ENCODE measurements at regions not wholly inside any gene's neighbourhood (a gene's known extent, or its start where the extent isn't known, plus 50 kb on each side); places are given as distances from the start of the nearest gene placed in this dataset.
A peak's percentile ranks its signal among the peaks of the same experiment; 100 is the strongest.

- no peaks in the 10 kb centered on the region for H3K36me3 ChIP-seq (ENCODE audit: control insufficient read depth, insufficient read depth, low read length)
- no peaks in the 10 kb centered on the region for H3K27me3 ChIP-seq (ENCODE audit: control insufficient read depth, insufficient read depth, low read length)
- no peak for FAIRE-seq
- DNase-seq (ENCODE audit: low read depth) = no peak
- H3K4me3 ChIP-seq (ENCODE audit: low read depth, low read length) = no peak overlapping the region
- no peak for TF ChIP-seq CTCF (IDR thresholded peaks at IDR 0.05; ENCODE audit: insufficient read depth, low read length, severe bottlenecking)
These were observed 137.7 kb upstream of the APCDD1 start for GRCh38 chr18:10316778-10317177.

GRCh38 chr18:10317864-10318690 is 136.4 kb upstream of the APCDD1 start:
- TF ChIP-seq CTCF (IDR thresholded peaks at IDR 0.05; ENCODE audit: insufficient read depth, low read length, severe bottlenecking) = no peak
- Histone ChIP-seq H3K4me3 (ENCODE audit: low read depth, low read length) (no peak overlapping the region), H3K27me3 (ENCODE audit: control insufficient read depth, insufficient read depth, low read length) (no peaks in the 10 kb centered on the region), H3K36me3 (ENCODE audit: control insufficient read depth, insufficient read depth, low read length) (no peaks in the 10 kb centered on the region)
- FAIRE-seq = no peak
- DNase-seq (ENCODE audit: low read depth) = no peak

GRCh38 chr18:10318691-10318970 is 135.8 kb upstream of the APCDD1 start:
- no peaks in the 10 kb centered on the region for H3K27me3 ChIP-seq (ENCODE audit: control insufficient read depth, insufficient read depth, low read length)
- FAIRE-seq (peak; percentile 52), DNase-seq (ENCODE audit: low read depth) (no peak)
- TF ChIP-seq CTCF (IDR thresholded peaks at IDR 0.05; ENCODE audit: insufficient read depth, low read length, severe bottlenecking) = no peak
- no peak overlapping the region for H3K4me3 ChIP-seq (ENCODE audit: low read depth, low read length)
- no peaks in the 10 kb centered on the region for H3K36me3 ChIP-seq (ENCODE audit: control insufficient read depth, insufficient read depth, low read length)

GRCh38 chr18:10319026-10319425 is 135.4 kb upstream of the APCDD1 start:
- DNase-seq (ENCODE audit: low read depth) (no peak), FAIRE-seq (no peak)
- no peaks in the 10 kb centered on the region for H3K27me3 ChIP-seq (ENCODE audit: control insufficient read depth, insufficient read depth, low read length)
- H3K4me3 ChIP-seq (ENCODE audit: low read depth, low read length) = no peak overlapping the region
- no peak for TF ChIP-seq CTCF (IDR thresholded peaks at IDR 0.05; ENCODE audit: insufficient read depth, low read length, severe bottlenecking)
- no peaks in the 10 kb centered on the region for H3K36me3 ChIP-seq (ENCODE audit: control insufficient read depth, insufficient read depth, low read length)

GRCh38 chr18:10319914-10320600 is 134.4 kb upstream of the APCDD1 start:
- no peak for TF ChIP-seq CTCF (IDR thresholded peaks at IDR 0.05; ENCODE audit: insufficient read depth, low read length, severe bottlenecking)
- Histone ChIP-seq H3K4me3 (ENCODE audit: low read depth, low read length) (no peak overlapping the region), H3K36me3 (ENCODE audit: control insufficient read depth, insufficient read depth, low read length) (no peaks in the 10 kb centered on the region), H3K27me3 (ENCODE audit: control insufficient read depth, insufficient read depth, low read length) (no peaks in the 10 kb centered on the region)
- FAIRE-seq (no peak), DNase-seq (ENCODE audit: low read depth) (no peak)

Data from bronchial epithelial cell (primary cell).